ENCODE measurements at regions not wholly inside any gene's neighbourhood (a gene's known extent, or its start where the extent isn't known, plus 50 kb on each side); places are given as distances from the start of the nearest gene placed in this dataset.

DNA sequence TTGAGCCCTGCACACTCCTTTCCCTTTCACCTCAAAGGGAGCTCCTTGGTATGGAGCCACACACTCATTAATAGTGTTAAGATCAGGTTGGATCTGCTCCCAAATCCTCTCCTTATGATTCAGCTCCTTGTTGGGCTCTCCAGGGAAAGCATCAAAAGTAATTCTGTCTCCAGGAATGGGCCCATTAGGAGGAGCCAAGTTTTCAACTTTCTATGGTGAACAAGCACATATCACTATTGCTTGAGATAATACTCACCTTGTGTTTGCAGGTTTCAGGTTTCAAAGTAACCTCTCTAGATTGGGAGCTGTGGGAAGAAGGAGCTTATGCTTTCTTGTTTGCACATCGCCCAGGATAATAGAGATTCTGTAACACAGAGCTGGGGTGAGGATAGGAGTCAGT lies 164.8 kb downstream of the TNFSF18 start:
- Histone ChIP-seq H3K4me3 (ENCODE audit: control insufficient read depth in 1 of 7, extremely low read depth in 1 of 7, insufficient read depth in 4 of 7, low read depth in 2 of 7, low read length in 6 of 7) (no peak overlapping the region), H3K9me3 (ENCODE audit: control extremely low read depth in 1 of 5, control insufficient read depth in 4 of 5, insufficient read depth in 2 of 5, low read depth in 1 of 5, low read length in 4 of 5) (no peaks in the 10 kb centered on the region), H3K36me3 (ENCODE audit: control insufficient read depth in 4 of 4, insufficient read depth in 4 of 4, low read length in 3 of 4) (no peaks in the 10 kb centered on the region), H3K27ac (ENCODE audit: insufficient read depth in 1 of 2, low read depth in 1 of 2, low read length in 2 of 2, poor library complexity in 1 of 2, severe bottlenecking in 2 of 2) (no peak overlapping the region), H3K4me1 (ENCODE audit: control extremely low read depth in 1 of 4, control insufficient read depth in 4 of 4, insufficient read depth in 4 of 4, low read length in 3 of 4) (peaks cover 4 to 18% (median 15%) of the 10 kb centered on the region in 4 experiments), H3K27me3 (replicated peaks in 2 of 5; ENCODE audit: control insufficient read depth in 4 of 5, insufficient read depth in 5 of 5, low read length in 4 of 5) (no peaks in the 10 kb centered on the region)
- ChIA-PET POLR2A (interaction anchor here (0.6 kb wide), 1 partner anchor 31 kb away, joined by 5 read pairs; no protein-coding TSS in a partner anchor), CTCF (interaction anchor here (0.7 to 1.7 kb wide), 3 partner anchors 10 to 132 kb away, joined by 3 to 4 read pairs (median 3); no protein-coding TSS in a partner anchor)
- WGBS (ENCODE audit: insufficient coverage), result no CpG with 5 or more reads among the region's 1 CpG
- DNase-seq, result no peak

DNA sequence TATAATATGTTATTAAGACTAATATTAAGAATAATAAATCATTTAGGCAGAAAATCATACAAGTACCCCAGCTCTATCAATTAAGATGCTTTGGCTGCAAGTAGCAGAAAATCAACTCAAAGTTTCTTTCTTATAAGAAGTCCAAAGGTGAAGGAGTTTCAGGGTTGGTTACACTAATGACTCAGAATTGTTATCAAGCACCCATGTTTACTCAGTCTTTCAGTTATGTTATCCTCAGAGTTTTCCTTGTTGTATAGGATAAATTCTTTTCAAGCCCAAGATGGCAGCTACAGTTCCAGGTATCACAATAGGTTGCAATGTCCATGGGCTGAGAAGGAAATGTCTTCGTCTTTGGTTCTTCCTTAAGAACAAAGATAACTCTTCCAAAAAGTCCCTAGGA lies 163.6 kb downstream of the TNFSF18 start:
- H3K4me1 ChIP-seq (ENCODE audit: control extremely low read depth in 1 of 4, control insufficient read depth in 4 of 4, insufficient read depth in 4 of 4, low read length in 3 of 4), result peaks cover 4 to 18% (median 15%) of the 10 kb centered on the region in 4 experiments
- no peaks in the 10 kb centered on the region for H3K36me3 ChIP-seq (ENCODE audit: control insufficient read depth in 4 of 4, insufficient read depth in 4 of 4, low read length in 3 of 4)
- ChIA-PET CTCF (interaction anchor here (1.3 to 1.7 kb wide), 2 partner anchors 9 to 12 kb away, joined by 3 to 4 read pairs; no protein-coding TSS in a partner anchor), POLR2A (no interaction called here)
- H3K27me3 ChIP-seq (replicated peaks in 2 of 5; ENCODE audit: control insufficient read depth in 4 of 5, insufficient read depth in 5 of 5, low read length in 4 of 5), result no peaks in the 10 kb centered on the region
- WGBS (ENCODE audit: insufficient coverage), result 83% methylated on average over 1 of the region's 1 CpG
- H3K27ac ChIP-seq (ENCODE audit: insufficient read depth in 1 of 2, low read depth in 1 of 2, low read length in 2 of 2, poor library complexity in 1 of 2, severe bottlenecking in 2 of 2), result no peak overlapping the region
- no peak for DNase-seq
- H3K4me3 ChIP-seq (ENCODE audit: control insufficient read depth in 1 of 7, extremely low read depth in 1 of 7, insufficient read depth in 4 of 7, low read depth in 2 of 7, low read length in 6 of 7), result no peak overlapping the region
- H3K9me3 ChIP-seq (ENCODE audit: control extremely low read depth in 1 of 5, control insufficient read depth in 4 of 5, insufficient read depth in 2 of 5, low read depth in 1 of 5, low read length in 4 of 5), result no peaks in the 10 kb centered on the region

DNA sequence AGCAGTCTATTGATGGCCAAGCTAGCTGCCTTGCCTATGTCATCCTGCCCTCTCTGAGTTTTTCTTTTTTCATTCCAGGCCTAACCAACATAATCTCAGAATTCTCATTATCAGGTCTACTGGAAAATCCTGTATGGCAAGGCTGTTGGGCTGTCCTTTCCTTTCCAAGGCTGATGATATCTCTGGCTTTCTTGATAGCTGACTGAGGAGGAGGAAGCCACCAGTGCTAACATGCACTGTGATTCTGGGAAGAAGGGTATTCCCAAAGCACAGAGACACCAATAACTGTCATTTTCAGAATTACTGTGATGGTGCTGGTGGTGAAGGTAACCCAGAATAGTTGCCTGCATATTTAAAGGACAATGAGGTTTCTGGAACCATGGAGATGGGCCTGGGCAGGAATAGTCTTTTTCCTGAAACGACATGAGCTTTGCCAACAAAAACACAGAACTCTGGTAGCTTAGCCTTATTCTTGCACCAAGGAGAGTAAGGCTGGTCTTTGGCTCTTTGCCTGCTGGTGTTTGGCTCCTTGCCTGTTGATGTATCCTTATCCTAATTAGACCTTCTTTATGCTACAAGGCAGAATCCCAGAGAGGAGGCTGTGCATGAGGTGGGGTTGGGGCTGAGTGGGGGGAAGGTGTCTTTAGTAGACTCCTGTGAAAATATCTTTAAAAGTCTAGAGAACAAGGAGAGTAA lies 157.4 kb downstream of the TNFSF18 start:
- no peak for DNase-seq
- H3K27me3 ChIP-seq (replicated peaks in 2 of 5; ENCODE audit: control insufficient read depth in 4 of 5, insufficient read depth in 5 of 5, low read length in 4 of 5), result no peaks in the 10 kb centered on the region
- CTCF ChIA-PET, result no interaction called here
- H3K27ac ChIP-seq (ENCODE audit: insufficient read depth in 1 of 2, low read depth in 1 of 2, low read length in 2 of 2, poor library complexity in 1 of 2, severe bottlenecking in 2 of 2), result no peak overlapping the region
- H3K4me3 ChIP-seq (ENCODE audit: control insufficient read depth in 1 of 7, extremely low read depth in 1 of 7, insufficient read depth in 4 of 7, low read depth in 2 of 7, low read length in 6 of 7), result no peak overlapping the region
- H3K36me3 ChIP-seq (ENCODE audit: control insufficient read depth in 4 of 4, insufficient read depth in 4 of 4, low read length in 3 of 4), result no peaks in the 10 kb centered on the region
- POLR2A ChIA-PET, result no interaction called here
- H3K9me3 ChIP-seq (ENCODE audit: control extremely low read depth in 1 of 5, control insufficient read depth in 4 of 5, insufficient read depth in 2 of 5, low read depth in 1 of 5, low read length in 4 of 5), result no peaks in the 10 kb centered on the region
- H3K4me1 ChIP-seq (ENCODE audit: control extremely low read depth in 1 of 4, control insufficient read depth in 4 of 4, insufficient read depth in 4 of 4, low read length in 3 of 4), result peaks cover 7 to 19% (median 10%) of the 10 kb centered on the region in 4 experiments
- no CpG with 5 or more reads among the region's 1 CpG for WGBS (ENCODE audit: insufficient coverage)

DNA sequence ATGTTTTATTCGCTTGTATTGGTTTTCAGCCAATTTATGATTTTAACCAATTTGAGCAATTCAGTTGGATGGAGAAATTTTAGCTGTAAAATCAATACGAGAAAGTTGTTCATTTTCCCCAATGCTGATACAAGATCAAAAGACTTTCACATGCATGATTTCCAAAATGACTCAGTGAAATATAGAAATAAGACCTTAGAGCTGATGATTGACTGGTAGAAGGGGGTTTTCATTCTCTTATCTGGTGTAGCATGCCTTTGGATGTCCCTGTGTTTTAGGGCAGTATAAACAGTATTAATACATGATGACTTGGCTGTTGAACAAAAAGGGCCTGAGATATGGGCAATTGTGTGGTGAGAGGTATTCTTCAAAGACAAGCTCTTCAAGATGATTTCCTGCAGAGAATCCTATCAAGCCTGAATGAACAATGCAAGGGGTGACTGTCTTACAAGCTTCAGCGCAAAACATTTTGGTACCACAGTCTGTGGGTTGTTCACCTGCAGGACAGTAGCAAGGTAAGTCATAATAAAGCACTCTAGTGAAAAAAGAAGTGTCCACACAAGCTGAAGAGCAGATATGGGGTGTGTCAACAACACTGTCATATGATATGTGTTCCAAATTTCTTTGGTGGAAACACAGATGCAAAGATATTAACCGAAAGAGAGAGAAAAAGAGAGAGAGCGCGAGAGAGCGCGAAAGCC lies 156.2 kb downstream of the TNFSF18 start:
- ChIA-PET CTCF (interaction anchor here (0.9 to 1.4 kb wide), 3 partner anchors 12 to 515 kb away, joined by 3 to 5 read pairs (median 3); no protein-coding TSS in a partner anchor), POLR2A (no interaction called here)
- H3K27ac ChIP-seq (ENCODE audit: insufficient read depth in 1 of 2, low read depth in 1 of 2, low read length in 2 of 2, poor library complexity in 1 of 2, severe bottlenecking in 2 of 2), result peak overlapping the region in 1 of 2 experiments; percentile 38
- no peaks in the 10 kb centered on the region for H3K9me3 ChIP-seq (ENCODE audit: control extremely low read depth in 1 of 5, control insufficient read depth in 4 of 5, insufficient read depth in 2 of 5, low read depth in 1 of 5, low read length in 4 of 5)
- peaks cover 7 to 26% (median 10%) of the 10 kb centered on the region in 4 experiments for H3K4me1 ChIP-seq (ENCODE audit: control extremely low read depth in 1 of 4, control insufficient read depth in 4 of 4, insufficient read depth in 4 of 4, low read length in 3 of 4)
- H3K27me3 ChIP-seq (replicated peaks in 2 of 5; ENCODE audit: control insufficient read depth in 4 of 5, insufficient read depth in 5 of 5, low read length in 4 of 5), result no peaks in the 10 kb centered on the region
- H3K36me3 ChIP-seq (ENCODE audit: control insufficient read depth in 4 of 4, insufficient read depth in 4 of 4, low read length in 3 of 4), result no peaks in the 10 kb centered on the region
- H3K4me3 ChIP-seq (ENCODE audit: control insufficient read depth in 1 of 7, extremely low read depth in 1 of 7, insufficient read depth in 4 of 7, low read depth in 2 of 7, low read length in 6 of 7), result peak overlapping the region in 1 of 7 experiments; percentile 55
- 96% methylated on average over 3 of the region's 8 CpGs for WGBS (ENCODE audit: insufficient coverage)
- DNase-seq, result peak in 2 of 3 donors; percentile 44 to 63

DNA sequence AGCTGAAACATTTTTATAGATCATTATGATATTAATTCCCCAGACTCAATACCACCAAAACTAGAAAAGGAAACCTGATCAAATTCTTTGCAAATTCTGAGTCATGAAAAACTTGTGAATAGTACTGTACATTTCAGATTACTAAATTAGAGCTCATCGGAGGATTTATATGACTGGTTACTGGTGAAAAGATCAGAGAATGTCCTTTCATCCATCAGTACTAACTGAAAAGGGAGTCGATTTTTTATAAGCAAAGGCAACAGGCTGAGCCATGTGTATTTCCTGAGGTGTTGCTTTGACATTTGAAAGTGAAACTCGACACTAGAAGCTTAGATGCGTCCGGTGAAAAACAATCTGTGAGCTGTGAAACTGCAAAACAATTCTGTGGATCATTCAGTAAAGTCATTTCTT lies 155.7 kb downstream of the TNFSF18 start:
- H3K9me3 ChIP-seq (ENCODE audit: control extremely low read depth in 1 of 5, control insufficient read depth in 4 of 5, insufficient read depth in 2 of 5, low read depth in 1 of 5, low read length in 4 of 5), result no peaks in the 10 kb centered on the region
- 3% methylated on average over 5 of the region's 5 CpGs for WGBS (ENCODE audit: insufficient coverage)
- ChIA-PET POLR2A (no interaction called here), CTCF (interaction anchor here (0.9 to 1.4 kb wide), 3 partner anchors 13 to 515 kb away, joined by 3 to 5 read pairs (median 3); no protein-coding TSS in a partner anchor)
- no peaks in the 10 kb centered on the region for H3K36me3 ChIP-seq (ENCODE audit: control insufficient read depth in 4 of 4, insufficient read depth in 4 of 4, low read length in 3 of 4)
- H3K27ac ChIP-seq (ENCODE audit: insufficient read depth in 1 of 2, low read depth in 1 of 2, low read length in 2 of 2, poor library complexity in 1 of 2, severe bottlenecking in 2 of 2), result peak overlapping the region; percentile 38 to 40
- peaks cover 7 to 28% (median 11%) of the 10 kb centered on the region in 4 experiments for H3K4me1 ChIP-seq (ENCODE audit: control extremely low read depth in 1 of 4, control insufficient read depth in 4 of 4, insufficient read depth in 4 of 4, low read length in 3 of 4)
- H3K27me3 ChIP-seq (replicated peaks in 2 of 5; ENCODE audit: control insufficient read depth in 4 of 5, insufficient read depth in 5 of 5, low read length in 4 of 5), result no peaks in the 10 kb centered on the region
- peak; percentile 26 to 75 (median 65) for DNase-seq
- peak overlapping the region in 5 of 7 experiments; percentile 14 to 55 (median 34) for H3K4me3 ChIP-seq (ENCODE audit: control insufficient read depth in 1 of 7, extremely low read depth in 1 of 7, insufficient read depth in 4 of 7, low read depth in 2 of 7, low read length in 6 of 7)

DNA sequence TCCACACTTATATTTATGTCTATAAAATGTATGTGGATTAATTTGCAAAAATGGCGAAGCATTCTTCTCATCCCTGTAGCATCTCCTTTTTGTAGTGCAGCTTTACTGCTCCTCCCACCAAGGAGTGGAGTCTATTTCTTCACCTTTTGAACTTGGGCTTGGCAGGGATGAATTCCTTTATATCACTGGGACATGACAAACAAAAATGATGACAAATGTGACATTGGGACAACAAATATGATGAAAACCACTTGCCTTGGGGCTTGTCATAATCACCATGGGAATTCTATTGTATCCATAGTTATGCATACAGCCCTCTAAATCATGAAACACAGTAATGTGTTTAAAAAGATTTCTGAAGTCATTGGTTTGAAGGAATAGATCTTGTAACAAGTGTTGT lies 155.0 kb downstream of the TNFSF18 start:
- POLR2A ChIA-PET, result no interaction called here
- CTCF ChIA-PET, result interaction anchor here (1.2 to 1.4 kb wide), 2 partner anchors 9 to 151 kb away, joined by 3 read pairs; no protein-coding TSS in a partner anchor
- no peak for DNase-seq
- no peaks in the 10 kb centered on the region for H3K9me3 ChIP-seq (ENCODE audit: control extremely low read depth in 1 of 5, control insufficient read depth in 4 of 5, insufficient read depth in 2 of 5, low read depth in 1 of 5, low read length in 4 of 5)
- no peak overlapping the region for H3K27ac ChIP-seq (ENCODE audit: insufficient read depth in 1 of 2, low read depth in 1 of 2, low read length in 2 of 2, poor library complexity in 1 of 2, severe bottlenecking in 2 of 2)
- H3K4me3 ChIP-seq (ENCODE audit: control insufficient read depth in 1 of 7, extremely low read depth in 1 of 7, insufficient read depth in 4 of 7, low read depth in 2 of 7, low read length in 6 of 7), result no peak overlapping the region
- peaks cover 7 to 31% (median 14%) of the 10 kb centered on the region in 4 experiments for H3K4me1 ChIP-seq (ENCODE audit: control extremely low read depth in 1 of 4, control insufficient read depth in 4 of 4, insufficient read depth in 4 of 4, low read length in 3 of 4)
- no peaks in the 10 kb centered on the region for H3K27me3 ChIP-seq (replicated peaks in 2 of 5; ENCODE audit: control insufficient read depth in 4 of 5, insufficient read depth in 5 of 5, low read length in 4 of 5)
- no peaks in the 10 kb centered on the region for H3K36me3 ChIP-seq (ENCODE audit: control insufficient read depth in 4 of 4, insufficient read depth in 4 of 4, low read length in 3 of 4)
- WGBS (ENCODE audit: insufficient coverage), result no CpG with 5 or more reads among the region's 1 CpG

DNA sequence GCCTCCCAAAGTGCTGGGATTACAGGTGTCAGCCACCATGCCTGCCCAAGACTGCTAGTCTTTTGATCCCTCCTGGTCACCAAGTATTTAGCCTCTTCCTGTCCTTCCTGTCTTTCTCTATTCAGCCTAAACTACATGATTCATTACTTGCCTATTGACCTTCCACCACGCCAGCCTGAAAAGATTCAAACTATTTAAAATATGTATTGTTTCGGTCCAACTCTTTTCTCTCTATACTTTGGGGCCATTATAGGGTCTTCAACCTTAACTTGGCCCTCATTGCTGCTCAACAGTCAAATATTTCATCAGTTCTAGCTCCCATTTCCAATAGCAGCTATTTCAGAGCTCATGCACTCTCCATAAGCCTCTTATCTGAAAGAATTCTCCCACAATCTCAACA lies 153.0 kb downstream of the TNFSF18 start:
- Histone ChIP-seq H3K4me3 (ENCODE audit: control insufficient read depth in 1 of 7, extremely low read depth in 1 of 7, insufficient read depth in 4 of 7, low read depth in 2 of 7, low read length in 6 of 7) (no peak overlapping the region), H3K27me3 (replicated peaks in 2 of 5; ENCODE audit: control insufficient read depth in 4 of 5, insufficient read depth in 5 of 5, low read length in 4 of 5) (no peaks in the 10 kb centered on the region), H3K27ac (ENCODE audit: insufficient read depth in 1 of 2, low read depth in 1 of 2, low read length in 2 of 2, poor library complexity in 1 of 2, severe bottlenecking in 2 of 2) (no peak overlapping the region), H3K36me3 (ENCODE audit: control insufficient read depth in 4 of 4, insufficient read depth in 4 of 4, low read length in 3 of 4) (no peaks in the 10 kb centered on the region), H3K9me3 (ENCODE audit: control extremely low read depth in 1 of 5, control insufficient read depth in 4 of 5, insufficient read depth in 2 of 5, low read depth in 1 of 5, low read length in 4 of 5) (no peaks in the 10 kb centered on the region), H3K4me1 (ENCODE audit: control extremely low read depth in 1 of 4, control insufficient read depth in 4 of 4, insufficient read depth in 4 of 4, low read length in 3 of 4) (peaks cover 13 to 44% (median 21%) of the 10 kb centered on the region in 4 experiments)
- DNase-seq, result no peak
- POLR2A ChIA-PET, result no interaction called here
- CTCF ChIA-PET, result interaction anchor here (1.2 kb wide), 1 partner anchor 72 kb away, joined by 3 read pairs; no protein-coding TSS in a partner anchor
- 83% methylated on average over 1 of the region's 2 CpGs for WGBS (ENCODE audit: insufficient coverage)
